Liver (tissue), 8 donors: ENCODE measurements at regions not wholly inside any gene's neighbourhood (a gene's known extent, or its start where the extent isn't known, plus 50 kb on each side); places are given as distances from the start of the nearest gene placed in this dataset.

Experiments used
- DNase-seq: peaks from one replicate; pipeline ENCODE4 v3.0.0-alpha.2; 2017; ENCODE audit warnings: low spot score
- H3K27ac ChIP-seq, 2 donors: one replicate each; pipeline ENCODE4 v1.7.0; 2013; ENCODE audit warnings: inconsistent platforms in 2 of 2, low read length in 2 of 2, control low read depth in 1 of 2, low read depth in 1 of 2, mild to moderate bottlenecking in 1 of 2
- H3K27me3 ChIP-seq, 4 donors: one replicate each; pipeline versions ENCODE4 v1.6.1 to v1.7.0; 2013; ENCODE audit warnings: low read length in 3 of 4, inconsistent platforms in 1 of 4, mild to moderate bottlenecking in 1 of 4, moderate library complexity in 1 of 4; ENCODE audit not compliant: control insufficient read depth in 4 of 4, insufficient read depth in 4 of 4
- H3K36me3 ChIP-seq, 4 donors: one replicate each; pipeline versions ENCODE4 v1.6.1 to v1.7.0; 2013; ENCODE audit warnings: low read length in 3 of 4, mild to moderate bottlenecking in 3 of 4, low read depth in 1 of 4, moderate library complexity in 1 of 4; ENCODE audit not compliant: control insufficient read depth in 4 of 4, insufficient read depth in 3 of 4
- H3K4me1 ChIP-seq, 4 donors: one replicate each; pipeline versions ENCODE4 v1.6.1 to v1.7.0; 2013; ENCODE audit warnings: low read length in 3 of 4, mild to moderate bottlenecking in 3 of 4, moderate library complexity in 1 of 4; ENCODE audit not compliant: control insufficient read depth in 4 of 4, insufficient read depth in 4 of 4
- H3K4me3 ChIP-seq, 3 donors: one replicate each; pipeline versions ENCODE4 v1.6.1 to v1.7.0; 2013; ENCODE audit warnings: low read length in 3 of 3, control low read depth in 1 of 3, low read depth in 1 of 3, mild to moderate bottlenecking in 1 of 3
- H3K9ac ChIP-seq, 2 donors: one replicate each; pipeline ENCODE4 v1.7.0; 2013; ENCODE audit warnings: low read length in 2 of 2, mild to moderate bottlenecking in 2 of 2, moderate library complexity in 2 of 2, control low read depth in 1 of 2, low read depth in 1 of 2
- H3K9me3 ChIP-seq, 4 donors: one replicate each; pipeline versions ENCODE4 v1.6.1 to v1.7.0; 2013; ENCODE audit warnings: low read length in 3 of 4; ENCODE audit not compliant: control insufficient read depth in 4 of 4
- ATF3 ChIP-seq: IDR thresholded peaks from 2 replicates; pipeline ENCODE4 v1.6.1; 2016; ENCODE audit warnings: antibody characterized with exemption
- CTCF ChIP-seq: fragments of 150-350 bp; IDR thresholded peaks from 2 replicates; pipeline ENCODE4 v1.5.1; 2017; ENCODE audit warnings: improper control_type of control experiment, low read depth, low read length; ENCODE audit not compliant: missing input control
- EGR1 ChIP-seq, 2 donors: IDR thresholded peaks; 2 replicates each; pipeline ENCODE4 v1.6.1; 2016 to 2018; ENCODE audit warnings: antibody characterized with exemption in 2 of 2, low read depth in 2 of 2
- FOXA1 ChIP-seq: IDR thresholded peaks from 2 replicates; pipeline ENCODE4 v1.6.1; 2016; ENCODE audit warnings: antibody characterized with exemption
- FOXA2 ChIP-seq: IDR thresholded peaks from 2 replicates; pipeline ENCODE4 v1.6.1; 2016; ENCODE audit warnings: antibody characterized with exemption
- GABPA ChIP-seq, 2 donors: IDR thresholded peaks in 1 of 2; conservative IDR thresholded peaks in 1 of 2; 2 replicates each; pipeline ENCODE4 v1.6.1; 2016; ENCODE audit warnings: antibody characterized with exemption in 2 of 2, mild to moderate bottlenecking in 1 of 2, moderate library complexity in 1 of 2
- HNF4A ChIP-seq, 2 donors: conservative IDR thresholded peaks; 2 replicates each; pipeline ENCODE4 v1.6.1; 2016; ENCODE audit warnings: antibody characterized with exemption in 2 of 2, mild to moderate bottlenecking in 2 of 2
- HNF4G ChIP-seq: IDR thresholded peaks from 2 replicates; pipeline ENCODE4 v1.6.1; 2016; ENCODE audit warnings: antibody characterized with exemption
- JUND ChIP-seq, 2 donors: IDR thresholded peaks; 2 replicates each; pipeline ENCODE4 v1.6.1; 2016; ENCODE audit warnings: antibody characterized with exemption in 2 of 2
- MAX ChIP-seq: IDR thresholded peaks from 2 replicates; pipeline ENCODE4 v1.6.1; 2016; ENCODE audit warnings: antibody characterized with exemption
- NR2F2 ChIP-seq: IDR thresholded peaks from 2 replicates; pipeline ENCODE4 v1.6.1; 2016; ENCODE audit warnings: antibody characterized with exemption
- RAD21 ChIP-seq, 2 donors: IDR thresholded peaks; 2 replicates each; pipeline ENCODE4 v1.6.1; 2016; ENCODE audit warnings: antibody characterized with exemption in 2 of 2, mild to moderate bottlenecking in 2 of 2
- RXRA ChIP-seq, 2 donors: IDR thresholded peaks; 2 replicates each; pipeline ENCODE4 v1.6.1; 2017 to 2018; ENCODE audit warnings: antibody characterized with exemption in 2 of 2, mild to moderate bottlenecking in 1 of 2
- SP1 ChIP-seq: IDR thresholded peaks from 2 replicates; pipeline ENCODE4 v1.6.1; 2018; ENCODE audit warnings: antibody characterized with exemption, mild to moderate bottlenecking
- TAF1 ChIP-seq: conservative IDR thresholded peaks from 2 replicates; pipeline ENCODE4 v1.6.1; 2016; ENCODE audit warnings: antibody characterized with exemption, mild to moderate bottlenecking
- YY1 ChIP-seq: IDR thresholded peaks from 2 replicates; pipeline ENCODE4 v1.6.1; 2016; ENCODE audit warnings: antibody characterized with exemption, mild to moderate bottlenecking
- WGBS: extraction: QIAGEN DNeasy Blood & Tissue Kit; methylation state at CpG from one replicate; pipeline ENCODE4 v1.1.7; 2013; 5-methylcytosine and 5-hydroxymethylcytosine counted together
- TF ChIP-seq, protein P1 (sequence below): IDR thresholded peaks from 2 replicates; pipeline ENCODE4 v1.6.1; 2016; ENCODE audit warnings: antibody characterized with exemption, mild to moderate bottlenecking
- TF ChIP-seq, protein P2 (sequence below): IDR thresholded peaks from 2 replicates; pipeline ENCODE4 v1.6.1; 2016; ENCODE audit warnings: antibody characterized with exemption
- donor health status: healthy.
- donor health status: healthy.
- donor health status: healthy.
- donor health status: healthy.
- donor health status: healthy.

GRCh38 chr21:16811970-16812369 lies 700.9 kb upstream of the CXADR start:
- no peak for TF ChIP-seq SP1
- no peak for TF ChIP-seq NR2F2
- TF ChIP-seq EGR1 (IDR thresholded peaks at IDR 0.05; ENCODE audit: low read depth in 2 of 2): no peak
- TF ChIP-seq TAF1: no peak
- TF ChIP-seq, protein P1, sequence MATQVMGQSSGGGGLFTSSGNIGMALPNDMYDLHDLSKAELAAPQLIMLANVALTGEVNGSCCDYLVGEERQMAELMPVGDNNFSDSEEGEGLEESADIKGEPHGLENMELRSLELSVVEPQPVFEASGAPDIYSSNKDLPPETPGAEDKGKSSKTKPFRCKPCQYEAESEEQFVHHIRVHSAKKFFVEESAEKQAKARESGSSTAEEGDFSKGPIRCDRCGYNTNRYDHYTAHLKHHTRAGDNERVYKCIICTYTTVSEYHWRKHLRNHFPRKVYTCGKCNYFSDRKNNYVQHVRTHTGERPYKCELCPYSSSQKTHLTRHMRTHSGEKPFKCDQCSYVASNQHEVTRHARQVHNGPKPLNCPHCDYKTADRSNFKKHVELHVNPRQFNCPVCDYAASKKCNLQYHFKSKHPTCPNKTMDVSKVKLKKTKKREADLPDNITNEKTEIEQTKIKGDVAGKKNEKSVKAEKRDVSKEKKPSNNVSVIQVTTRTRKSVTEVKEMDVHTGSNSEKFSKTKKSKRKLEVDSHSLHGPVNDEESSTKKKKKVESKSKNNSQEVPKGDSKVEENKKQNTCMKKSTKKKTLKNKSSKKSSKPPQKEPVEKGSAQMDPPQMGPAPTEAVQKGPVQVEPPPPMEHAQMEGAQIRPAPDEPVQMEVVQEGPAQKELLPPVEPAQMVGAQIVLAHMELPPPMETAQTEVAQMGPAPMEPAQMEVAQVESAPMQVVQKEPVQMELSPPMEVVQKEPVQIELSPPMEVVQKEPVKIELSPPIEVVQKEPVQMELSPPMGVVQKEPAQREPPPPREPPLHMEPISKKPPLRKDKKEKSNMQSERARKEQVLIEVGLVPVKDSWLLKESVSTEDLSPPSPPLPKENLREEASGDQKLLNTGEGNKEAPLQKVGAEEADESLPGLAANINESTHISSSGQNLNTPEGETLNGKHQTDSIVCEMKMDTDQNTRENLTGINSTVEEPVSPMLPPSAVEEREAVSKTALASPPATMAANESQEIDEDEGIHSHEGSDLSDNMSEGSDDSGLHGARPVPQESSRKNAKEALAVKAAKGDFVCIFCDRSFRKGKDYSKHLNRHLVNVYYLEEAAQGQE: no peak
- TF ChIP-seq HNF4A (conservative IDR thresholded peaks at IDR 0.05): no peak
- TF ChIP-seq JUND (IDR thresholded peaks at IDR 0.05): no peak
- no peak for TF ChIP-seq RAD21 (IDR thresholded peaks at IDR 0.05)
- no peak for TF ChIP-seq MAX
- TF ChIP-seq FOXA2: no peak
- TF ChIP-seq, protein P2, sequence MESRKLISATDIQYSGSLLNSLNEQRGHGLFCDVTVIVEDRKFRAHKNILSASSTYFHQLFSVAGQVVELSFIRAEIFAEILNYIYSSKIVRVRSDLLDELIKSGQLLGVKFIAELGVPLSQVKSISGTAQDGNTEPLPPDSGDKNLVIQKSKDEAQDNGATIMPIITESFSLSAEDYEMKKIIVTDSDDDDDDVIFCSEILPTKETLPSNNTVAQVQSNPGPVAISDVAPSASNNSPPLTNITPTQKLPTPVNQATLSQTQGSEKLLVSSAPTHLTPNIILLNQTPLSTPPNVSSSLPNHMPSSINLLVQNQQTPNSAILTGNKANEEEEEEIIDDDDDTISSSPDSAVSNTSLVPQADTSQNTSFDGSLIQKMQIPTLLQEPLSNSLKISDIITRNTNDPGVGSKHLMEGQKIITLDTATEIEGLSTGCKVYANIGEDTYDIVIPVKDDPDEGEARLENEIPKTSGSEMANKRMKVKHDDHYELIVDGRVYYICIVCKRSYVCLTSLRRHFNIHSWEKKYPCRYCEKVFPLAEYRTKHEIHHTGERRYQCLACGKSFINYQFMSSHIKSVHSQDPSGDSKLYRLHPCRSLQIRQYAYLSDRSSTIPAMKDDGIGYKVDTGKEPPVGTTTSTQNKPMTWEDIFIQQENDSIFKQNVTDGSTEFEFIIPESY: no peak
- no peak for TF ChIP-seq FOXA1
- TF ChIP-seq HNF4G: no peak
- TF ChIP-seq YY1: no peak
- H3K9me3 ChIP-seq: no peaks in the 10 kb centered on the region
- DNase-seq: no peak
- no peak overlapping the region for H3K27ac ChIP-seq
- no peaks in the 10 kb centered on the region for H3K27me3 ChIP-seq
- H3K36me3 ChIP-seq: no peaks in the 10 kb centered on the region
- no peak overlapping the region for H3K9ac ChIP-seq
- no peak overlapping the region for H3K4me3 ChIP-seq
- H3K4me1 ChIP-seq: no peaks in the 10 kb centered on the region

GRCh38 chr21:16815243-16815642 lies 697.6 kb upstream of the CXADR start:
- DNase-seq: no peak
- 77% methylated on average over 2 of the region's 2 CpGs for WGBS
- no peaks in the 10 kb centered on the region for H3K9me3 ChIP-seq
- H3K27ac ChIP-seq: no peak overlapping the region
- TF ChIP-seq GABPA (IDR thresholded peaks at IDR 0.05 in 1 of 2, conservative IDR thresholded peaks at IDR 0.05 in 1 of 2): no peak
- TF ChIP-seq RXRA (IDR thresholded peaks at IDR 0.05): no peak
- no peak for TF ChIP-seq CTCF
- TF ChIP-seq FOXA2: no peak
- no peak for TF ChIP-seq NR2F2
- no peak for TF ChIP-seq RAD21 (IDR thresholded peaks at IDR 0.05)
- no peak for TF ChIP-seq YY1
- TF ChIP-seq TAF1: no peak
- no peak for TF ChIP-seq SP1
- TF ChIP-seq ATF3: no peak
- no peaks in the 10 kb centered on the region for H3K36me3 ChIP-seq
- H3K4me1 ChIP-seq: no peaks in the 10 kb centered on the region
- no peak overlapping the region for H3K9ac ChIP-seq
- H3K4me3 ChIP-seq: no peak overlapping the region
- no peaks in the 10 kb centered on the region for H3K27me3 ChIP-seq
